Activated CD8-positive, alpha-beta T cell treated with anti-CD3 and anti-CD28 coated beads for 36 hours (primary cell): ENCODE measurements at regions not wholly inside any gene's neighbourhood (a gene's known extent, or its start where the extent isn't known, plus 50 kb on each side); places are given as distances from the start of the nearest gene placed in this dataset.

ENCODE experiments used
- ATAC-seq: fragments of 200-7000 bp; cut with Tn5 transposase; one replicate; pipeline ENCODE4 v1.10.0; 2021; ENCODE audit warnings: mild to moderate bottlenecking, moderate library complexity
- CTCF ChIA-PET: fragments of 350-600 bp; sonication (Branson Sonifier 250); formaldehyde crosslinking; loops from one replicate; lab custom pipeline; 2021; ENCODE audit warnings: antibody characterized with exemption; lab: Charles Lee
- POLR2A ChIA-PET: fragments of 350-600 bp; sonication (Branson Sonifier 250); formaldehyde crosslinking; loops from one replicate; lab custom pipeline; 2021; ENCODE audit warnings: antibody characterized with exemption; lab: Charles Lee
- DNase-seq: peaks from one replicate; pipeline ENCODE4 v3.0.0-alpha.2; 2020
- H3K27ac Mint-ChIP-seq: one replicate; pipeline ENCODE4 v1.8.0; 2021; ENCODE audit warnings: mild to moderate bottlenecking, mixed read lengths
- H3K27me3 Mint-ChIP-seq: one replicate; pipeline ENCODE4 v1.8.0; 2021; ENCODE audit warnings: mixed read lengths
- H3K36me3 Mint-ChIP-seq: one replicate; pipeline ENCODE4 v1.8.0; 2021; ENCODE audit warnings: low read depth, mixed read lengths
- H3K4me1 Mint-ChIP-seq: one replicate; pipeline ENCODE4 v1.8.0; 2021; ENCODE audit warnings: low read depth, mixed read lengths
- H3K4me3 Mint-ChIP-seq: one replicate; pipeline ENCODE4 v1.8.0; 2021; ENCODE audit warnings: mild to moderate bottlenecking, moderate library complexity, mixed read lengths
- H3K9me3 Mint-ChIP-seq: one replicate; pipeline ENCODE4 v1.8.0; 2021; ENCODE audit warnings: mixed read lengths
- intact Hi-C: fragments of 100-400 bp; cut with micrococcal nuclease; formaldehyde crosslinking; loops from one replicate; pipeline ENCODE4 v1.10.0; 2022
- TF ChIP-seq, protein P1 (sequence below): fragments of 200-600 bp; IDR thresholded peaks from one replicate; pipeline ENCODE4 v1.8.0; 2022; ENCODE audit warnings: antibody characterized with exemption, mild to moderate bottlenecking

DNA sequence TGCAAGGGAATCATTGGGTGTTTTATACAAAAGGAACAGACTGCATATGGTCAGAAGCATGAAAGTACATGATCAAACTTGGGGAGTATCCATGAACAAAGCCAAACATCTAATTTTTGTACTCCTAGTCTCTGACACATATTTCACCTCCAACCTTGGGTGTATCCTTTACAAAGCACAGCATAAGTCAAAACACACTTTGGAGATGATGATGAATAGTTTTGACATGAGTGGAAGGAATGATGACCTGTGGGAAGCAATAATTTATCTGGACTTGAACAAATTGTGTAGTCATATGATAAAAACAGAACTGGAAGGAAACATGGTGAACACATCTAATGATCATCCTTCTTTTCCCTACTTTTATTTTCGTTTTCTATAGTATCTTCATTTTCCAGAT, 108.7 kb upstream of the PLS3 start:
- no peak overlapping the region for H3K27ac Mint-ChIP-seq
- no peaks in the 10 kb centered on the region for H3K36me3 Mint-ChIP-seq
- H3K4me3 Mint-ChIP-seq: no peak overlapping the region
- H3K9me3 Mint-ChIP-seq: no peaks in the 10 kb centered on the region
- no peaks in the 10 kb centered on the region for H3K27me3 Mint-ChIP-seq
- no peak for DNase-seq
- ChIA-PET POLR2A (no interaction called here), CTCF (no interaction called here)
- TF ChIP-seq, protein P1, sequence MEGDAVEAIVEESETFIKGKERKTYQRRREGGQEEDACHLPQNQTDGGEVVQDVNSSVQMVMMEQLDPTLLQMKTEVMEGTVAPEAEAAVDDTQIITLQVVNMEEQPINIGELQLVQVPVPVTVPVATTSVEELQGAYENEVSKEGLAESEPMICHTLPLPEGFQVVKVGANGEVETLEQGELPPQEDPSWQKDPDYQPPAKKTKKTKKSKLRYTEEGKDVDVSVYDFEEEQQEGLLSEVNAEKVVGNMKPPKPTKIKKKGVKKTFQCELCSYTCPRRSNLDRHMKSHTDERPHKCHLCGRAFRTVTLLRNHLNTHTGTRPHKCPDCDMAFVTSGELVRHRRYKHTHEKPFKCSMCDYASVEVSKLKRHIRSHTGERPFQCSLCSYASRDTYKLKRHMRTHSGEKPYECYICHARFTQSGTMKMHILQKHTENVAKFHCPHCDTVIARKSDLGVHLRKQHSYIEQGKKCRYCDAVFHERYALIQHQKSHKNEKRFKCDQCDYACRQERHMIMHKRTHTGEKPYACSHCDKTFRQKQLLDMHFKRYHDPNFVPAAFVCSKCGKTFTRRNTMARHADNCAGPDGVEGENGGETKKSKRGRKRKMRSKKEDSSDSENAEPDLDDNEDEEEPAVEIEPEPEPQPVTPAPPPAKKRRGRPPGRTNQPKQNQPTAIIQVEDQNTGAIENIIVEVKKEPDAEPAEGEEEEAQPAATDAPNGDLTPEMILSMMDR: no peak
- ATAC-seq: no peak
- intact Hi-C loops: no loop called here
- H3K4me1 Mint-ChIP-seq: no peaks in the 10 kb centered on the region

DNA sequence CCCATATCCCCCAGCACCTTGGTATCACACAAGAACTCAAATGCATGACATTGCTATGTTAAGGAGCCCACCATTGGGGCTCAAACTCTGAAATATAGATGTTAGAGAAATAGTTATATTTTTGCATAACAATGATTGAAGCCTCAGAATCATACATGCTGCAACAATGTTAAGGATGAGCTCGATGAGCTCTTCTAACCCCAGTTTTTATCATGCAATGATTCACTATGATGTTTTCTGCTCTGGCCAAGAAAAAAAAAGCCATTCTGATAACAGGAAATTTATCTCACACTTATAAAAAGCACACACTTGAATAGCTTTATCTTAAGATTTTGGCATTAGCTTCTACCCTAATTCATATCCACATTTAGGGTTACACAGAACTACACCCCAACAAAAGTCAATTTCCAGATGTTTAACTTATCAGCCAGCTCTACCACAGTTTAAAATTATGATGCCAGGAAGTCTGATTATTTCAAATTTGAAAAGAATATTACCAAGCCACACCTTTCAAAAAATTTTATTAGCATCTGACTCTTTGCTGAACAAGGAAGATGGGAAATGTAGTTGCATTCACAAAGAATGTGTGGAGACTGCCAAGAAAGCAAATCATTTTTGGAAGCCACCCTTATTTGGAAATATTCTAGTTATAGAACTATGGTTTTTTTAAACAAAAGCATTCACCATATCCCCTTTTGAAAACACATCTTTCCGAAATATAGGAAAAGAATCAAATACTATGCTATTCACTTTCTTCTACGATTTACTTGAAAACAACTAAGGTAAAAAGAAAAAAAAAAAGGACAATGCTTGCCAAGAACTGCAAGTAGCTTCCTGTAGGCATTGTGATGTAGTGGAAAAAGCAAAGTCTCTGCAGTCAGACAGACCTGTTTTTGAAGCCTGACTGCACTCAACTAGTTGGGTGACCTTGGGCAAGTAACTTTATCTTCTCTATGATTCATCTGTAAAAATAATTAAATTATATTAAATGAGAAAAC, 100.8 kb upstream of the PLS3 start:
- no peaks in the 10 kb centered on the region for H3K27me3 Mint-ChIP-seq
- TF ChIP-seq, protein P1: no peak
- ChIA-PET POLR2A (interaction anchor here (0.6 kb wide), 1 partner anchor 236 kb away, joined by 4 read pairs; no protein-coding TSS in a partner anchor), CTCF (no interaction called here)
- no peaks in the 10 kb centered on the region for H3K36me3 Mint-ChIP-seq
- ATAC-seq (no peak), DNase-seq (no peak)
- no peak overlapping the region for H3K27ac Mint-ChIP-seq
- no peak overlapping the region for H3K4me3 Mint-ChIP-seq
- H3K9me3 Mint-ChIP-seq: no peaks in the 10 kb centered on the region
- no peaks in the 10 kb centered on the region for H3K4me1 Mint-ChIP-seq
- intact Hi-C loops: no loop called here

DNA sequence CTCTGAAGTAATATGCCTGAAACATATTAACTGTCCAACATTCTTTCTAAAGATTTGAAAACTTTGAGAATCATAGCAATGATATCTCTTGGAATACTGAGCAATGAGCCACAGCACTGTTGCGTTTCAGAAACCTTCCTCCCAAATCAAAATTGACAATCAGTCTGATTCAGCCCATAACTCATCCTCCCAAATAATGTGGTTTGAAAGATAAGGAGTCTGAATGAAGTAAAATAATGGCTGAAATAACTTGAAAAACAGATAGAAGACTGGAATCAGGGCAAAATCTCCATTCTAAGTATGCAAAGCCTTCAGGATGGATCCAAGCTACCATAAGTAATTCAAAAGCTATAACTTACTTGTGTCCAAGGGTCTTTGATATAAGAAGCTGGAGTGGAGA, 98.6 kb upstream of the PLS3 start:
- H3K4me3 Mint-ChIP-seq: no peak overlapping the region
- DNase-seq: no peak
- no peaks in the 10 kb centered on the region for H3K36me3 Mint-ChIP-seq
- POLR2A ChIA-PET: no interaction called here
- no peak for ATAC-seq
- H3K4me1 Mint-ChIP-seq: no peaks in the 10 kb centered on the region
- H3K27ac Mint-ChIP-seq: no peak overlapping the region
- no peaks in the 10 kb centered on the region for H3K27me3 Mint-ChIP-seq
- TF ChIP-seq, protein P1: no peak
- intact Hi-C loops: no loop called here
- H3K9me3 Mint-ChIP-seq: no peaks in the 10 kb centered on the region
- CTCF ChIA-PET: no interaction called here

DNA sequence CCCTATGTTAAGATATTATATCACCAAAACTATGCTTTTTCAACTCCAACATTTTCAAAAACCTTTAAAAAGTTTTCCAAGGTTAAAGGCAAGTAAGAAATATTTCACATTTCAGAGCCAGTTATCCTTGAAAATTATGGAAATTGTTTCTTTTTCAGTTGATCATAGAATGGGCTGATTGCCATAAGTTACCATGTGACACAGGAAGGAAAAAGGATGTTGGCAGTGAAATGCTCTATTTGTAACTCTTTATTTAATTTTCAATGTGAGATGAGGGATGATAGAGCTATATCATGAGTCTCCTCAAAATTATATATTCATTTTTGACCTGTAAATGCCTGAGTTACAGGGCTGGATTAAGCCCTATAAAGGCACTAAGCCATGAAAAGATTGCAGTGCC, 93.0 kb upstream of the PLS3 start:
- CTCF ChIA-PET: no interaction called here

DNA sequence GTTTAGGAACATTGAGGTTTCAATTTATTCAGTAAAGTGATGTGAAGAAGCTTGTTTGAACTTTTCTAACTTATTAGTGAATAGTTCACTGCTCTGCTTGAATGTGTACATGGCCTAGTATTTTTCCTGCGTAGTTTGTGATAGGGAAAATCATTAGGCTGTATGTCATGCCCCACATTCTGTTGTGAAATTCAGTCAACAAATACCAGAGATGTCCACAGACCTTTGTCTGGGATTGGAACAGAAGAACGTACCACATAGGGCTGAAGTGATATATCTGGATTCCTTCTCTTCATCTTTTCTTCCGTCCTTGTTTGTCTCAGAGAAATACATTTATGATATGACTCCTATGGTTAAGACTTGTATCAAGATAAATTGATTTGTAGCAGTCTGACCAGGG, 88.8 kb upstream of the PLS3 start:
- ChIA-PET POLR2A (no interaction called here), CTCF (no interaction called here)
- intact Hi-C loops: no loop called here
- no peaks in the 10 kb centered on the region for H3K27me3 Mint-ChIP-seq
- no peaks in the 10 kb centered on the region for H3K36me3 Mint-ChIP-seq
- no peak overlapping the region for H3K4me3 Mint-ChIP-seq
- H3K9me3 Mint-ChIP-seq: no peaks in the 10 kb centered on the region
- ATAC-seq: no peak
- TF ChIP-seq, protein P1: no peak
- no peak for DNase-seq
- H3K4me1 Mint-ChIP-seq: no peaks in the 10 kb centered on the region
- H3K27ac Mint-ChIP-seq: no peak overlapping the region

More for the DNA sequence above, 93.0 kb upstream of the PLS3 start:
- H3K4me3 Mint-ChIP-seq: no peak overlapping the region
- H3K36me3 Mint-ChIP-seq: no peaks in the 10 kb centered on the region
- no peak overlapping the region for H3K27ac Mint-ChIP-seq
- no peak for ATAC-seq
- intact Hi-C loops: no loop called here
- no peaks in the 10 kb centered on the region for H3K4me1 Mint-ChIP-seq
- TF ChIP-seq, protein P1: no peak
- H3K9me3 Mint-ChIP-seq: no peaks in the 10 kb centered on the region
- POLR2A ChIA-PET: no interaction called here
- H3K27me3 Mint-ChIP-seq: no peaks in the 10 kb centered on the region
- no peak for DNase-seq
